Panc1 (cell line): ENCODE measurements at regions not wholly inside any gene's neighbourhood (a gene's known extent, or its start where the extent isn't known, plus 50 kb on each side); places are given as distances from the start of the nearest gene placed in this dataset.

ENCODE experiments used
- ATAC-seq: fragments of 200-7000 bp; cut with Tn5 transposase; 2 replicates; pipeline ENCODE4 v1.9.1; 2020; ENCODE audit warnings: mild to moderate bottlenecking, moderate library complexity
- BruUV-seq: library from RNA; stranded (reverse); fragments of 400-500 nt; replicated peaks from 2 replicates; lab custom pipeline; 2021; lab: Mats Ljungman, UMichigan
- CTCF ChIA-PET: fragments of 300-600 bp; sonication (Branson Sonifier 250); formaldehyde crosslinking; loops from one replicate; lab custom pipeline; 2022; ENCODE audit warnings: antibody characterized with exemption; lab: Charles Lee
- POLR2A ChIA-PET: fragments of 300-600 bp; sonication (Branson Sonifier 250); formaldehyde crosslinking; loops from one replicate; lab custom pipeline; 2022; ENCODE audit warnings: antibody characterized with exemption; lab: Charles Lee
- DNase-seq: peaks from one replicate; pipeline ENCODE4 v3.0.0-alpha.2; 2010; ENCODE audit warnings: low read depth, low spot score
- H3K27ac ChIP-seq: 2 replicates; pipeline ENCODE4 v1.5.1; 2011; ENCODE audit warnings: mild to moderate bottlenecking, low read length, inconsistent platforms
- H3K27me3 ChIP-seq: fragments of 200-500 bp; sonication (Bioruptor generic); 2 replicates; pipeline ENCODE4 v1.6.0; 2014; ENCODE audit warnings: low read length, inconsistent platforms; ENCODE audit not compliant: control insufficient read depth, insufficient read depth
- H3K36me3 ChIP-seq: fragments of 200-500 bp; sonication (Bioruptor generic); 2 replicates; pipeline ENCODE4 v1.5.1; 2014; ENCODE audit warnings: inconsistent platforms, mild to moderate bottlenecking, low read length, moderate library complexity; ENCODE audit not compliant: control insufficient read depth, insufficient read depth
- H3K4me1 ChIP-seq: 2 replicates; pipeline ENCODE4 v1.5.1; 2011; ENCODE audit warnings: inconsistent platforms, mild to moderate bottlenecking, low read length, moderate library complexity; ENCODE audit not compliant: control insufficient read depth, insufficient read depth
- H3K4me3 ChIP-seq, 2 experiments: 2 replicates each; pipeline ENCODE4 v1.5.1; 2011 to 2012; ENCODE audit warnings: low read depth in 2 of 2, low read length in 2 of 2, mild to moderate bottlenecking in 2 of 2, inconsistent platforms in 1 of 2, moderate library complexity in 1 of 2
- H3K9me3 ChIP-seq: fragments of 200-500 bp; sonication (Bioruptor generic); 2 replicates; pipeline ENCODE4 v1.5.1; 2014; ENCODE audit warnings: low read depth, mild to moderate bottlenecking, inconsistent platforms, low read length, moderate library complexity; ENCODE audit not compliant: control insufficient read depth, insufficient read depth
- CTCF ChIP-seq: fragments of 450-650 bp; IDR thresholded peaks from 2 replicates; pipeline ENCODE4 v1.5.1; 2017; ENCODE audit warnings: mild to moderate bottlenecking
- POLR2AphosphoS5 ChIP-seq: IDR thresholded peaks from 2 replicates; pipeline ENCODE4 v1.6.1; 2012; ENCODE audit warnings: mild to moderate bottlenecking, low read depth, low read length, moderate library complexity
- SIN3A ChIP-seq: IDR thresholded peaks from 2 replicates; pipeline ENCODE4 v1.6.1; 2012; ENCODE audit warnings: low read depth, mild to moderate bottlenecking, low read length, moderate library complexity, borderline replicate concordance; ENCODE audit not compliant: insufficient read depth
- TCF7L2 ChIP-seq: IDR thresholded peaks from 2 replicates; pipeline ENCODE4 v1.6.1; 2011; ENCODE audit warnings: mild to moderate bottlenecking, low read depth, low read length, inconsistent platforms
- in situ Hi-C: cut with HindIII; loops from 2 replicates; pipeline ENCODE4 v1.10.0; 2016; ENCODE audit warnings: low sequenced_read_pairs, low pct_unique_long_range_greater_than_20kb
- intact Hi-C: fragments of 100-400 bp; cut with micrococcal nuclease; formaldehyde crosslinking; loops from one replicate; pipeline ENCODE4 v1.10.0; 2022; ENCODE audit not compliant: unreplicated experiment
- TF ChIP-seq, protein P1 (sequence below), 2 experiments: IDR thresholded peaks; 2 replicates each; pipeline ENCODE4 v1.6.1; 2011 to 2012; ENCODE audit warnings: low read depth in 2 of 2, control low read depth in 1 of 2, low read length in 1 of 2, mild to moderate bottlenecking in 1 of 2, moderate library complexity in 1 of 2; ENCODE audit not compliant: insufficient read depth in 1 of 2

DNA sequence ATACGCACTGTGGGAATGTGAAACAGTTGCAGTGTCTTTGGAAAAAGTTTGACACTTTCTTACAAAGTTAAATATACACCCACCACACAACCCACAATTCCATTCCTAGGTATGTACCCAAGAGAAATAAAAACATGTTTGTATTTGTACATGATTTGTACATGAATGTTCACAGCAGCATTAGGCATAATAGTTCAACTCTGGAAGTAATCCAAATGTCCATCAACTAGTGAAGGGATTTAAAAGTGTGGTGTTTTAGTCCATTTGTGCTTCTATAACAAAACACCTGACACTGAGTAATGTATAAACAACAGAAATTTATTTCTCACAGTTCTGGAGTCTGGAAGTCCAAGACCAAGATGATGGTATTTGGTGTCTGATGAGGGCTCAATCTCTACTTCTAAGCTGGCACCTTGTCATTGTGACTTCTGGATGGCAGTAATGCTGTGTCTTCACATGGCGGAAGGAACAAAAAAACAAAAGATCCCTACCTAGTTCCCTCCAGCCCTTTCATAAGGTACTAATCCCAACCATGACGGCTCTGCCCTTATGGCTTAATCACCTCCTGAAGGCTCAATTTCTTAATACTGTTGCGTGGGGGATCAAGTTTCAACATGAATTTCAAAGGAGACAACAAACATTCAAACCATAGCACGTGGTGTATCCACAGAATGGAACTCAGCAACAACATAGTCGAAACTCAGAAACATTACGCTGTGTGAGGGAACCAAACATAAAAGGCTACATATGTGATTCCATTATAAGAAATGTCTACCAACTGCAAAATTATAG lies 120.5 kb downstream of the AQP9 start:
- no peaks in the 10 kb centered on the region for H3K9me3 ChIP-seq
- TF ChIP-seq CTCF (no peak), TCF7L2 (no peak), POLR2AphosphoS5 (no peak), SIN3A (no peak)
- TF ChIP-seq, protein P1, sequence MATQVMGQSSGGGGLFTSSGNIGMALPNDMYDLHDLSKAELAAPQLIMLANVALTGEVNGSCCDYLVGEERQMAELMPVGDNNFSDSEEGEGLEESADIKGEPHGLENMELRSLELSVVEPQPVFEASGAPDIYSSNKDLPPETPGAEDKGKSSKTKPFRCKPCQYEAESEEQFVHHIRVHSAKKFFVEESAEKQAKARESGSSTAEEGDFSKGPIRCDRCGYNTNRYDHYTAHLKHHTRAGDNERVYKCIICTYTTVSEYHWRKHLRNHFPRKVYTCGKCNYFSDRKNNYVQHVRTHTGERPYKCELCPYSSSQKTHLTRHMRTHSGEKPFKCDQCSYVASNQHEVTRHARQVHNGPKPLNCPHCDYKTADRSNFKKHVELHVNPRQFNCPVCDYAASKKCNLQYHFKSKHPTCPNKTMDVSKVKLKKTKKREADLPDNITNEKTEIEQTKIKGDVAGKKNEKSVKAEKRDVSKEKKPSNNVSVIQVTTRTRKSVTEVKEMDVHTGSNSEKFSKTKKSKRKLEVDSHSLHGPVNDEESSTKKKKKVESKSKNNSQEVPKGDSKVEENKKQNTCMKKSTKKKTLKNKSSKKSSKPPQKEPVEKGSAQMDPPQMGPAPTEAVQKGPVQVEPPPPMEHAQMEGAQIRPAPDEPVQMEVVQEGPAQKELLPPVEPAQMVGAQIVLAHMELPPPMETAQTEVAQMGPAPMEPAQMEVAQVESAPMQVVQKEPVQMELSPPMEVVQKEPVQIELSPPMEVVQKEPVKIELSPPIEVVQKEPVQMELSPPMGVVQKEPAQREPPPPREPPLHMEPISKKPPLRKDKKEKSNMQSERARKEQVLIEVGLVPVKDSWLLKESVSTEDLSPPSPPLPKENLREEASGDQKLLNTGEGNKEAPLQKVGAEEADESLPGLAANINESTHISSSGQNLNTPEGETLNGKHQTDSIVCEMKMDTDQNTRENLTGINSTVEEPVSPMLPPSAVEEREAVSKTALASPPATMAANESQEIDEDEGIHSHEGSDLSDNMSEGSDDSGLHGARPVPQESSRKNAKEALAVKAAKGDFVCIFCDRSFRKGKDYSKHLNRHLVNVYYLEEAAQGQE (IDR thresholded peaks at IDR 0.05; ENCODE audit: insufficient read depth in 1 of 2, low read depth in 2 of 2, low read length in 1 of 2), result no peak
- BruUV-seq, result no TSS peak
- no peak for DNase-seq
- no peaks in the 10 kb centered on the region for H3K4me1 ChIP-seq
- no peaks in the 10 kb centered on the region for H3K36me3 ChIP-seq
- in situ Hi-C loops, result no loop called here
- ChIA-PET CTCF (no interaction called here), POLR2A (no interaction called here)
- intact Hi-C loops, result no loop called here
- no peaks in the 10 kb centered on the region for H3K27me3 ChIP-seq
- ATAC-seq, result no peak
- no peak overlapping the region for H3K4me3 ChIP-seq
- H3K27ac ChIP-seq, result no peak overlapping the region

DNA sequence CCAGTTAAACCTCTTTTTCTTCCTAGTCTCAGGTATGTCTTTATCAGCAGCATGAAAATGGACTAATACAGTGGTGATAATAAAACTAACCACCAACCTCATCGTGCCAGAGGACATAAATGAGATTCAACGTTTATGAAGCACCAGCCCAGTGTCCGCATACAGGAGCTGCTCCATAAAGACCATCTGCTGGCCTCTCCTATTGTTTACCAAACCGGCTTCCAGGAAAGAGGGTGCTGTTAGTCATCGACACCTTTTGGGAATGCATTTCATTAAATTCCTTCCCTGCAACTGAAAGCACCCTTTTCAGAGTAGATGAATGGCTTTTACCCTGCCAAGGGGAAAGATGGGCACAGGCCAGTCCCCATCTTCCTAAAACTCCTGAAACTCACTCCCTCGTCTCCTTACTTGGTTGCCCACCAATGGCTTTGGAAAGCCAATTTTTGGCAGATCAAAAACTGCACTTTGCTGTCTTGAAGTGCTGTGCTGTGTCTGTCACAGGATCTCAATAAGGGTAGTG lies 122.1 kb downstream of the AQP9 start:
- intact Hi-C loops, result no loop called here
- CTCF ChIA-PET, result no interaction called here

More for the DNA sequence above, 122.1 kb downstream of the AQP9 start:
- no TSS peak for BruUV-seq
- H3K9me3 ChIP-seq, result no peaks in the 10 kb centered on the region
- DNase-seq (no peak), ATAC-seq (peak; percentile 67; the same call in 1 of the 2 replicates)
- H3K27me3 ChIP-seq, result no peaks in the 10 kb centered on the region
- peak overlapping the region; percentile 40; the same call in 1 of the 2 replicates for H3K27ac ChIP-seq
- TF ChIP-seq SIN3A (no peak), TCF7L2 (no peak), POLR2AphosphoS5 (no peak), CTCF (no peak)
- TF ChIP-seq, protein P1 (IDR thresholded peaks at IDR 0.05; ENCODE audit: insufficient read depth in 1 of 2, low read depth in 2 of 2, low read length in 1 of 2), result no peak
- POLR2A ChIA-PET, result no interaction called here
- no peak overlapping the region for H3K4me3 ChIP-seq
- in situ Hi-C loops, result no loop called here
- H3K36me3 ChIP-seq, result no peaks in the 10 kb centered on the region
- no peaks in the 10 kb centered on the region for H3K4me1 ChIP-seq
